ENCODE measurements at regions not wholly inside any gene's neighbourhood (a gene's known extent, or its start where the extent isn't known, plus 50 kb on each side); places are given as distances from the start of the nearest gene placed in this dataset.

- TF ChIP-seq CHD7 (IDR thresholded peaks at IDR 0.05; ENCODE audit: insufficient replicate concordance, low read length): no peak
- TF ChIP-seq TBP (IDR thresholded peaks at IDR 0.05; ENCODE audit: low read depth, low read length): no peak
- TF ChIP-seq SUZ12 (IDR thresholded peaks at IDR 0.05; ENCODE audit: low read length): no peak
Observed at GRCh38 chr2:149278161-149278871, 52.1 kb upstream of the LYPD6 start (continued).
